Loucy (cell line): ENCODE measurements at regions not wholly inside any gene's neighbourhood (a gene's known extent, or its start where the extent isn't known, plus 50 kb on each side); places are given as distances from the start of the nearest gene placed in this dataset.

Source experiments
- EZH2phosphoT487 ChIP-seq: fragments of 200-600 bp; IDR thresholded peaks from 2 replicates; pipeline ENCODE4 v1.6.1; 2018; ENCODE audit warnings: antibody characterized with exemption, mild to moderate bottlenecking, moderate library complexity, borderline replicate concordance
- TF ChIP-seq, protein P1 (sequence below): fragments of 200-600 bp; sonication (generic); conservative IDR thresholded peaks from 2 replicates; pipeline ENCODE4 v1.5.1; 2014; ENCODE audit warnings: mild to moderate bottlenecking, antibody characterized with exemption, low read length

DNA sequence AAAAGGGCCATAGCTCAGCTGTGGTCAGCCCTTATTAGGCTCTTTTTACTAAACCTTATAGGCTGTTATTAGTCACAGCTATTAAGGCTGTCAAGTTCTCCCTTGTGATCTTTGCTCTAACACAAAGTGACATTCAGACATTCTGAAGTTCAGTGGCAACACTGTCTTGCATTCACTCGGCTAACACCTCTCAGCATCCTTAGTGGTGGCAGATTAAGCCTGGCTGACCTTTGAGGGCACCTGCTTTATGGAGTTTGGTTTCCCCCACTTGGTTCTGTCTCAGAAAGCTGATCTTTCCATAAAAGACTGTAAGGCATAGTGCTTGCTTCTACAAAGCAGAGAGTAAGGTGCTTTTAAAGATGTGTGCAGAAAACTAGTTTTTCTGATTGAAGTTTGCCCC is 677.4 kb upstream of the TMEM132C start:
- TF ChIP-seq, protein P1, sequence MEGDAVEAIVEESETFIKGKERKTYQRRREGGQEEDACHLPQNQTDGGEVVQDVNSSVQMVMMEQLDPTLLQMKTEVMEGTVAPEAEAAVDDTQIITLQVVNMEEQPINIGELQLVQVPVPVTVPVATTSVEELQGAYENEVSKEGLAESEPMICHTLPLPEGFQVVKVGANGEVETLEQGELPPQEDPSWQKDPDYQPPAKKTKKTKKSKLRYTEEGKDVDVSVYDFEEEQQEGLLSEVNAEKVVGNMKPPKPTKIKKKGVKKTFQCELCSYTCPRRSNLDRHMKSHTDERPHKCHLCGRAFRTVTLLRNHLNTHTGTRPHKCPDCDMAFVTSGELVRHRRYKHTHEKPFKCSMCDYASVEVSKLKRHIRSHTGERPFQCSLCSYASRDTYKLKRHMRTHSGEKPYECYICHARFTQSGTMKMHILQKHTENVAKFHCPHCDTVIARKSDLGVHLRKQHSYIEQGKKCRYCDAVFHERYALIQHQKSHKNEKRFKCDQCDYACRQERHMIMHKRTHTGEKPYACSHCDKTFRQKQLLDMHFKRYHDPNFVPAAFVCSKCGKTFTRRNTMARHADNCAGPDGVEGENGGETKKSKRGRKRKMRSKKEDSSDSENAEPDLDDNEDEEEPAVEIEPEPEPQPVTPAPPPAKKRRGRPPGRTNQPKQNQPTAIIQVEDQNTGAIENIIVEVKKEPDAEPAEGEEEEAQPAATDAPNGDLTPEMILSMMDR, result no peak
- TF ChIP-seq EZH2phosphoT487, result no peak
